Activated naive CD4-positive, alpha-beta T cell treated with anti-CD3 and anti-CD28 coated beads, Interleukin-2, amount 10 ng/mL, durations not matched to agents 7 days and 5 days (primary cell): ENCODE measurements at regions not wholly inside any gene's neighbourhood (a gene's known extent, or its start where the extent isn't known, plus 50 kb on each side); places are given as distances from the start of the nearest gene placed in this dataset.

Experiments used
- CTCF ChIA-PET: fragments of 350-600 bp; sonication (Branson Sonifier 250); formaldehyde crosslinking; loops from one replicate; lab custom pipeline; 2021; ENCODE audit warnings: antibody characterized with exemption; lab: Charles Lee
- DNase-seq: peaks from one replicate; pipeline ENCODE4 v3.0.0-alpha.2; 2020
- H3K27ac Mint-ChIP-seq: one replicate; pipeline ENCODE4 v1.8.0; 2021; ENCODE audit warnings: mild to moderate bottlenecking, moderate library complexity, mixed read lengths
- H3K27me3 Mint-ChIP-seq: one replicate; pipeline ENCODE4 v1.8.0; 2021; ENCODE audit warnings: mild to moderate bottlenecking, mixed read lengths
- H3K36me3 Mint-ChIP-seq: one replicate; pipeline ENCODE4 v1.8.0; 2021; ENCODE audit warnings: mixed read lengths
- H3K4me1 Mint-ChIP-seq: one replicate; pipeline ENCODE4 v1.8.0; 2021; ENCODE audit warnings: mixed read lengths
- H3K4me3 Mint-ChIP-seq: one replicate; pipeline ENCODE4 v1.8.0; 2021; ENCODE audit warnings: mild to moderate bottlenecking, moderate library complexity, mixed read lengths
- H3K9me3 Mint-ChIP-seq: one replicate; pipeline ENCODE4 v1.8.0; 2021; ENCODE audit warnings: mixed read lengths

DNA sequence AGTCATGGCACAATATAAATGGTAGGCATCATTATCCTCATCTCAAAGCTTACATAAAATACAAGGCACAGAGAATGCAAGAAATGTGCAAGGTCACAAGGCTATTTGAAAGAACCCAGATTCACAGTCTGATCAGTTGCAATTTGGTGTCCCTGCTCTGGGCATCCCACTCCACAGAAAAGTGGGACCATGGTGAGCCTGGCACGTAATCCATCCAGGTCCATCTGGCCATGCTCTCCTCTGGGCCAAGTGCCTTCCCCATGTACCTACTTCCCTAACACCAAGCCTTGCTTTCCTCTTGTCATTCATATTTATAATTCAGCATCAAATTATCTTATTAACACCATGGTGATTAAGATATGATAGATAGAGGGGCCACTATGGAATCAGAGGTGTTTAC, 390.0 kb downstream of the CDH11 start:
- no peaks in the 10 kb centered on the region for H3K27me3 Mint-ChIP-seq
- no peak overlapping the region for H3K27ac Mint-ChIP-seq
- DNase-seq: no peak
- H3K4me1 Mint-ChIP-seq: no peaks in the 10 kb centered on the region
- no peaks in the 10 kb centered on the region for H3K36me3 Mint-ChIP-seq
- H3K4me3 Mint-ChIP-seq: no peak overlapping the region
- peaks cover 19% of the 10 kb centered on the region for H3K9me3 Mint-ChIP-seq
- CTCF ChIA-PET: no interaction called here

DNA sequence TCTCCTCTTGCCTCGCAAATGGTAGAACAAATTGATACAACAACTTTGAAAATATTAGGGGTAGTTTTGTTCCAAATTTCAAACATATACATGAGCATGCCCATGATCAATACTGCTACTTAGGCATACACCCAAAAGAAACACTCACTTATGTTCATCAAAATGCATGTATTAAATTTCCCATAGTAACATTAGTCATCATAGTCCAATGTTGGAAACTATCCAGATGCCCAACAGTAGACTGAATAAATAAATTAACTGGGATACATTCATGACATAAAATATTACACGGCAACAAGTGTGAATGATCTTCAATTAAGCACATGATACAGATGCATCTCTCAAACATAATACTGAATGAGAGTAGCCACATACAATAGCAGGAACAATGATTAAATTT, 391.6 kb downstream of the CDH11 start:
- H3K4me1 Mint-ChIP-seq: no peaks in the 10 kb centered on the region
- CTCF ChIA-PET: no interaction called here
- H3K36me3 Mint-ChIP-seq: no peaks in the 10 kb centered on the region
- H3K4me3 Mint-ChIP-seq: no peak overlapping the region
- H3K9me3 Mint-ChIP-seq: peaks cover 15% of the 10 kb centered on the region
- DNase-seq: no peak
- H3K27ac Mint-ChIP-seq: no peak overlapping the region
- H3K27me3 Mint-ChIP-seq: no peaks in the 10 kb centered on the region

DNA sequence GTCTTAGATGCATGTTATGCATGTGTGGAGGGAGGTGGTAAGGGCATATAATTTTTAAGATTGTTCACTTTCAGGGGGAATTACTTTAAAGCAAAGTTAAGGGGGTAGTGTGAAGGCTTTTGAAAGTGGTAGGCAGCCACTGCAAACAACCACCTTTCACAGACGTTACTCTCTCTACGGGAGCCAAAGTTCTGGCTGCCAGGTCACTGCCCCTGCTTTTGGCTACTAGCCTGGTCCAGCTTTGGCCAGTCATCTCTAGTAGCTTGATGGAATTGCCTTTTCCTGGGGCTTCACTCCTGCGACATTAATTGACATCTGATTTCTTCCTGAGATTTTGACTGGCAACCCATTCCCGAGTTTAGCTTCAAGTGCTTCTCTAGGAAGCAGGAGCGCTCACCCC, 397.5 kb downstream of the CDH11 start:
- no peaks in the 10 kb centered on the region for H3K4me1 Mint-ChIP-seq
- CTCF ChIA-PET: no interaction called here
- peaks cover 13% of the 10 kb centered on the region for H3K9me3 Mint-ChIP-seq
- no peak for DNase-seq
- no peak overlapping the region for H3K4me3 Mint-ChIP-seq
- no peaks in the 10 kb centered on the region for H3K27me3 Mint-ChIP-seq
- H3K27ac Mint-ChIP-seq: no peak overlapping the region
- H3K36me3 Mint-ChIP-seq: no peaks in the 10 kb centered on the region

DNA sequence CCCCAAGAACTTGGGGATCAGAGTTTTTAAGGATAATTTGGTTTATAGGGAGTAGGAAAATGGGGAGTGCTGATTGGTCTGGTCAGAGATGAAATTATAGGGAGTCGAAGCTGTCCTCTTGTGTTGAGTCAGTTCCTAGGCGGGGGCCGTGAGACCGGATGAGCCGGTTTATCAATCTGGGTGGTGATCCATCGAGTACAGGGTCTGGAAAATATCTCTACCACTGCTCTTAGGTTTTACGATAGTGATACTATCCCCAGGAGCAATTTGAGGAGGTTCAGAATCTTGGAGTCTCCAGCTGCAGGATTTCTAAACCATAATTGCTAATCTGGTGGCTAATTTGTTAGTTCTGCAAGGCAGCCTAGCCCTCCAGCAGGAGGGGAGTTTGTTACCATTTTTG, 403.4 kb downstream of the CDH11 start:
- Mint-ChIP-seq H3K36me3 (no peaks in the 10 kb centered on the region), H3K27me3 (no peaks in the 10 kb centered on the region), H3K4me3 (no peak overlapping the region), H3K27ac (no peak overlapping the region), H3K4me1 (no peaks in the 10 kb centered on the region), H3K9me3 (peaks cover 19% of the 10 kb centered on the region)
- no peak for DNase-seq
- CTCF ChIA-PET: no interaction called here

DNA sequence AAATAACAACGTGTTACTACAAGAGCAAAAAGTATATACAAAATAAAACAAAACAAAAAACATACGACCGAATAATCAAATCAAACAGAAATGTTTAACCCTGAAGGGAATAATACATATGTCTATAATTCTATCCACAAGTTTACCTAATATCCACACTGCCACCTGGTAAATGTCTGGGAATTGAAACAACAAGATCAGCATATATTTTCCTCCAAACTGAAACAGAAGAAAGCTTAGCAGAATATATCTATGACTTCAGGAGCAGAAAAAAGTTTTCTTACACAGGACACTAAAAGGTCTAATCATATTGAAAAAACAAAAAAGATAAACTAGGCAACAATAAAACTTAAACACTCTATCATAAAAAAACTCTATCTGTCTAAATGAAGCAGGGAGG, 404.0 kb downstream of the CDH11 start:
- H3K27ac Mint-ChIP-seq: no peak overlapping the region
- H3K9me3 Mint-ChIP-seq: peaks cover 19% of the 10 kb centered on the region
- no peak overlapping the region for H3K4me3 Mint-ChIP-seq
- H3K36me3 Mint-ChIP-seq: no peaks in the 10 kb centered on the region
- DNase-seq: no peak
- no peaks in the 10 kb centered on the region for H3K27me3 Mint-ChIP-seq
- H3K4me1 Mint-ChIP-seq: no peaks in the 10 kb centered on the region
- CTCF ChIA-PET: no interaction called here

DNA sequence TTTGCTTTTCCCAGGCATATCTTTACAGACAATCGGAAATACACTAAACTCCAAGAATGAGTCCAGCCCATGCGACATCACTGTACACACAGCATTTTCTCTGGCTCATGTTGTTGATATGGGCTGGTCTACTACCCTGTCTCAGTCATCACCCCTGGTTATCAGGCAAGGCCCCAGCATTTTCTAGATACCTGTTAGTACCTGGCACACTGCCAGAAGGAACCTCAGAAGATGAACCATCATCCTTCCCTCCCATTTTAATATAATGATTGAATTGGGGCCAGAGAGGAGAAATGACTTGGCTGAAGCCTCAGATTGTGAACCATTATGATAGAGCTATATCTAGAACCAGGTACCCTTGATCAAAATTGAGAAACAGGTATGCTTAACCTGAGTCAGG, 406.2 kb downstream of the CDH11 start:
- Mint-ChIP-seq H3K4me1 (no peaks in the 10 kb centered on the region), H3K4me3 (no peak overlapping the region), H3K9me3 (peaks cover 19% of the 10 kb centered on the region), H3K36me3 (no peaks in the 10 kb centered on the region), H3K27me3 (no peaks in the 10 kb centered on the region), H3K27ac (no peak overlapping the region)
- CTCF ChIA-PET: no interaction called here
- no peak for DNase-seq

DNA sequence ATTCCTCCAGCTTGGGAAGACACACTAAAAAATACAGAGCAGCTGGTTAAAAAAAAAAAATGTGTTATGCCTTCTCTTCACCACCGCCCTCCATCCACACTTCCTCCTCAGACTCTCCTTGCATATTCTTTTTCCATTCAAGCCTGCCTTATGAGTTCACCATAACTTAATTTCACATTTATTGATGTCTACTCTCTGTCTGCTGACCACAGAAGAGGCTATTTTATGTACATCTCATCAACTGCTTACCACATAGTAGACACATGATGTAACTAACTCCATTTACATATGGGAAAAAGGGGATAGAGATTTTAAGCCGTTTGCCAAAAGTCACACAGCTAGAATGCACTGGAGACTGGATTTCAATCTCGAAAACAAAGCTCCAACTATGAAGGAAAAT, 409.8 kb downstream of the CDH11 start:
- Mint-ChIP-seq H3K27ac (no peak overlapping the region), H3K36me3 (no peaks in the 10 kb centered on the region), H3K4me1 (no peaks in the 10 kb centered on the region), H3K9me3 (peaks cover 20% of the 10 kb centered on the region), H3K27me3 (no peaks in the 10 kb centered on the region), H3K4me3 (no peak overlapping the region)
- CTCF ChIA-PET: no interaction called here
- DNase-seq: no peak

DNA sequence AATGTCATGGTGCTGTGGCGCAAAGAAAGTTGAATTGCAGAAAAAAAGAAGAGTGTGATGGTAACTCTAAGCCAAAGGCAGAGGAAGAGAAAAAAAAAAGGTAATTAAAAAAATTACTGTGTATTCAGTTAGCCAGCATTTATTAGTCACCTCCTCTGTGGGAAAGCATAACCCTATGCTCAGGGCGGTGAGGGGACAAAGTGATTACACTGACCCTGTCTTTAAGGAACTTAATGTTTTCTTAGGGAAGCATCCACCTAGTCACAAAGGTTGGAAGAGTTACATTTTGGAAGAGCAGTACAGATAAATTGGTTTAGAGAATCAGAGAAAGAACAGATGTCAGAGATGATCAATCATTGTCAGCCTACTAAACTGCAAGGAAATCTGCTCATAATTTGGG, 410.3 kb downstream of the CDH11 start:
- Mint-ChIP-seq H3K27me3 (no peaks in the 10 kb centered on the region), H3K4me3 (no peak overlapping the region), H3K4me1 (no peaks in the 10 kb centered on the region), H3K9me3 (peaks cover 22% of the 10 kb centered on the region), H3K36me3 (no peaks in the 10 kb centered on the region), H3K27ac (no peak overlapping the region)
- no peak for DNase-seq
- CTCF ChIA-PET: no interaction called here

DNA sequence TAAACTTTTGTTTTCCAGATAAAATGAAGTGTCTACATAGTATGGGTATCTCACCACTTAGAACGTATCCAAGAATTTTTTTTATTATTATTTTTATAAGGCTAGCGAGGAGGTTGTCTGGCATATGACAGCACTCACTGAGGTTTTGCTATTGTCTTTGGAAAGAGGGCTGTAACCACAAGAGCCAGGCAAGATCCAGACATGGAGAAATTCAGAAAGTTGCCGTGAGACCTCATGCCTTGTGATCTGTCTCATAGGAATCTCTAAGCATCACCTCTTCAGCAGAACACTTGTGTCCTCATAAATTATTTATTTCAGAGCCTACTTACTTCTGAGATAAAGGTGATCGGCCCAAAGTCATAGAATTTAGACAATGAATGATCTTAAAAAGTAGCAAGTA, 410.8 kb downstream of the CDH11 start:
- H3K27me3 Mint-ChIP-seq: no peaks in the 10 kb centered on the region
- H3K9me3 Mint-ChIP-seq: peaks cover 22% of the 10 kb centered on the region
- no peaks in the 10 kb centered on the region for H3K36me3 Mint-ChIP-seq
- H3K27ac Mint-ChIP-seq: no peak overlapping the region
- H3K4me1 Mint-ChIP-seq: no peaks in the 10 kb centered on the region
- CTCF ChIA-PET: no interaction called here
- no peak for DNase-seq
- H3K4me3 Mint-ChIP-seq: no peak overlapping the region

DNA sequence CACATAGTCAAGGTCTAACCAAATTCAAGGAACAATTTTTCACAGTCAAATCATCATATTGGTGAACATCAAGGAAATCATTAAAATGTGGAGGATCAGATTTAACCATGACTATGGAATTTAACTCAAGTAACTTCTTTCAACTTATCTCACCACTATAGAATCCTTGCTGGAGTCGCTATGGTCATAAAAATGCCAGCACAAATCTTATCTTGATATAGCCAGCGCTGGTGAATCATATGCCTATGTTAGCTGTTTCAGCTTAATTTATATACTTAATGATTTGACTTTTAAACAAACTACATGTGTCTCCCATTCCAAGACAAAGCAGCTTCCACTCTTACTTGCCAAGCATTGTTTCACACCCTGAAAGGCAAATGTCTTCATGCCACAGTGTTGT, 416.4 kb downstream of the CDH11 start:
- Mint-ChIP-seq H3K4me1 (no peaks in the 10 kb centered on the region), H3K27me3 (no peaks in the 10 kb centered on the region), H3K9me3 (peaks cover 13% of the 10 kb centered on the region), H3K27ac (no peak overlapping the region), H3K36me3 (no peaks in the 10 kb centered on the region), H3K4me3 (no peak overlapping the region)
- DNase-seq: no peak
- CTCF ChIA-PET: no interaction called here

DNA sequence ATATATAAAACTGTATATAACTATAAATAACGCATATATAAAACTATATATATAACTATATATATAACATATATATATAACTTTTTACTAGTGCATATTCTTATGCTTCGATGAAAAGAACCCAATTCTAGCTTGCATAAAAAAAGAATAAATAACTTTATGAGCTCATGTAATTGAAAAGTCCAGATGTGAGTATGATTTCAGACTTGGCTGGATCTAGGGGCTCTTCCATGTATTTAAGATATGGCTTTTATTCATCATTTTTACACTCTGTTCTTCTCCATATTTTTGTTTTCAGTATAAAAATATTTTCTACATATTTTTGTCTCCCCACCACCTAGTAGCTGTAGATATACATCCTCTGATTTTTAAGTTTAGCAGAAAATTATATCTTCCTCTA, 417.5 kb downstream of the CDH11 start:
- H3K9me3 Mint-ChIP-seq: peaks cover 11% of the 10 kb centered on the region
- H3K27ac Mint-ChIP-seq: no peak overlapping the region
- H3K4me1 Mint-ChIP-seq: no peaks in the 10 kb centered on the region
- H3K4me3 Mint-ChIP-seq: no peak overlapping the region
- H3K36me3 Mint-ChIP-seq: no peaks in the 10 kb centered on the region
- DNase-seq: no peak
- CTCF ChIA-PET: no interaction called here
- H3K27me3 Mint-ChIP-seq: no peaks in the 10 kb centered on the region

DNA sequence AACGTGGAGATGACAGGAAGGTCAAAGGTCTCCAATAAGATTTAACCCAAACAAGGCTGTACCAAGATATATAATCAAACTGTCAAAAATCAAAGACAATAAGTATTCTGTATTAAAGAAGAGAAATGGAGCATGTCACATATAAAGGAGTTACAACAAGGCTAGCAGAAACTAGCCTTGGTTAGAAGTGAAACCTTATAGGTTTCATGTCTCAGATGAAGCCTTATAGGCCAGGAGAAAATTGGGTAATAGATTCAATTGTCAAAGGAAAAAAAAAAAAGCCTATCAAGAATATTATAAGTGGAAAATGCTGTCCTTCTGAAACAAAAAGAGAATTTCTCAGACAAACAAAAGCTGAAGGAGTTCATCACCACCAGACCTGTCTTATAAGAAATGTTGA, 419.4 kb downstream of the CDH11 start:
- H3K4me1 Mint-ChIP-seq: no peaks in the 10 kb centered on the region
- no peaks in the 10 kb centered on the region for H3K36me3 Mint-ChIP-seq
- H3K4me3 Mint-ChIP-seq: no peak overlapping the region
- no peaks in the 10 kb centered on the region for H3K27me3 Mint-ChIP-seq
- no peak for DNase-seq
- CTCF ChIA-PET: no interaction called here
- H3K27ac Mint-ChIP-seq: no peak overlapping the region
- H3K9me3 Mint-ChIP-seq: peaks cover 9% of the 10 kb centered on the region

DNA sequence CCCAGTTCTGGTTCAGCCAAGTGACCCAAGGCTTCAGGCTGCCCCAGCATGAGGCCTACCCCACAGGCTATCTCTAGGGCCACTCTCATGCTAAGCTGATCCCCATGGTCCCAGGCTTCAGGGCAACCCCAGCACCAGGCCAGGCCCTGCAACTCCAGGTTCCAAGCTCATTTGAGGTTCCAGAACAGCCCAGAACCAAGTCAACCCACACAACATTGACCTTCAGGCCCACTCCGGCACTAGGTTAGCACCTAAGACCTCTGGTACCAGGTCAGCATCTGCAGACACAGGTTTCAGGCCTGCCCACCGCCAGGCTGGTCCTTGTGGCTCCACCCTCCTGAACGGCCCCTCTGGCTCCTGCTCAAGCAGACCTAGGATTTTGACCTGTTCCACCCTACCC, 421.2 kb downstream of the CDH11 start:
- Mint-ChIP-seq H3K4me1 (no peaks in the 10 kb centered on the region), H3K27me3 (no peaks in the 10 kb centered on the region), H3K36me3 (no peaks in the 10 kb centered on the region), H3K4me3 (no peak overlapping the region), H3K27ac (no peak overlapping the region), H3K9me3 (peaks cover 15% of the 10 kb centered on the region)
- CTCF ChIA-PET: no interaction called here
- no peak for DNase-seq

DNA sequence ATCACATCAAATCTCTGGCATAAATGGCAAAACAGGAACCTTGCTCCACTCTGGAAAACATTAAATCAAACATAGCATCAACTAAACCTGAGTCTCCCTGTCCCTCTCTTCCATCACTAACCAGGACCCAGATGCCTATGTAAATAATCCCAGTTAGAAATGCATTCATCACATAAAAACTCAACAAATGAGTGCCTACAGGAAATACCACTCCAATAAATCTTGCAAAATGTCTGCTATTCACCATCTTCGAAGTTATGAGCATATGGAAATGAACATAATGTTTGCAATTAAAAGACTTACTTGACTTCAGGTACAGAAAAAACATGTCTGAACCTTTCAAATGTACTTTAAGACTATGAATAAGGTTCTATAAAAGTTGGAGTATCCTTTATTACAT, 425.0 kb downstream of the CDH11 start:
- no peaks in the 10 kb centered on the region for H3K27me3 Mint-ChIP-seq
- no peaks in the 10 kb centered on the region for H3K36me3 Mint-ChIP-seq
- CTCF ChIA-PET: no interaction called here
- DNase-seq: no peak
- no peak overlapping the region for H3K4me3 Mint-ChIP-seq
- H3K4me1 Mint-ChIP-seq: no peaks in the 10 kb centered on the region
- peaks cover 13% of the 10 kb centered on the region for H3K9me3 Mint-ChIP-seq
- H3K27ac Mint-ChIP-seq: no peak overlapping the region

DNA sequence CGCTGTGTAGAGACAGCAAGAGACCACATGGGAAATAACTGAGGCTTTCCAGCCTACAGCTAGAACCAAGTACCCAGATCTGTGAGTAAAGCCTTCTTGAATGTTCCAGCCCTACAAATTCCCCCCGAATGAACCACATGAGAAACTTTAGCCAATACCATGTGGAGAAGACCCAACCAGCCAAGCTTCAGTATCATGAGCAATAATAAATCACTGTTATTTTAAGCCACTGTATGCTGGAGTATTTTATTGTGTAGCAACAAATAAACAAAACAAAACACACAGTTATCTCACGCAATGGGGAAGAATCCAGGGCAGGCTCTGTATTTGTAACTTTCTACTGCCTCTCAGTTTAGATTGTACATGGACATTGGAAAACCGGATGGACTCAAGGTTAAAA, 426.2 kb downstream of the CDH11 start:
- no peaks in the 10 kb centered on the region for H3K4me1 Mint-ChIP-seq
- no peaks in the 10 kb centered on the region for H3K36me3 Mint-ChIP-seq
- H3K27me3 Mint-ChIP-seq: no peaks in the 10 kb centered on the region
- CTCF ChIA-PET: no interaction called here
- no peak overlapping the region for H3K4me3 Mint-ChIP-seq
- DNase-seq: no peak
- H3K27ac Mint-ChIP-seq: no peak overlapping the region
- peaks cover 11% of the 10 kb centered on the region for H3K9me3 Mint-ChIP-seq

DNA sequence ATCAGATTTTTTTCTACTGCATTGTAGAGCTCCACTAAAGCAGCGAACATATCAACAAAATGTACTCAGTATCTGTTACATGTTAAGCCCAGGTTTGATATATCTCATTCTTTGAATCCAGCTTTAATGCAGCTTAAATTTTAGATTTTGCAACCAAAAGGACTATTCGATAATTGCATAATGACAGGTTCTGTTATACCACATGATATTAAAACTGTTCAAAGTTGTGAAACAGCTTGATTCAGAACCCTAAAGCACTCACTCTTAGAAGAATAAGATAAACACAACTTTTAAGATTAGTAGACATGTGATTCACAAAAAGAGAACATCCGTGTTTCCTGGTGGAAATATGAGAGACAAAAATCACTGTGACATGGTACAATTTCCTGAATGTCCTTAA, 427.9 kb downstream of the CDH11 start:
- H3K4me3 Mint-ChIP-seq: no peak overlapping the region
- CTCF ChIA-PET: no interaction called here
- no peaks in the 10 kb centered on the region for H3K36me3 Mint-ChIP-seq
- H3K27ac Mint-ChIP-seq: no peak overlapping the region
- H3K27me3 Mint-ChIP-seq: no peaks in the 10 kb centered on the region
- H3K9me3 Mint-ChIP-seq: peaks cover 9% of the 10 kb centered on the region
- no peak for DNase-seq
- no peaks in the 10 kb centered on the region for H3K4me1 Mint-ChIP-seq
